Ishikawa (cell line): ENCODE measurements at regions not wholly inside any gene's neighbourhood (a gene's known extent, or its start where the extent isn't known, plus 50 kb on each side); places are given as distances from the start of the nearest gene placed in this dataset.
A peak's percentile ranks its signal among the peaks of the same experiment; 100 is the strongest.

ENCODE experiments used
- CEBPB ChIP-seq: IDR thresholded peaks from 2 replicates; pipeline ENCODE4 v1.6.1; 2012
- CREB1 ChIP-seq: IDR thresholded peaks from 2 replicates; pipeline ENCODE4 v1.6.1; 2012; ENCODE audit warnings: low read depth
- EGR1 ChIP-seq: IDR thresholded peaks from 2 replicates; pipeline ENCODE4 v1.6.1; 2012
- EP300 ChIP-seq: IDR thresholded peaks from 2 replicates; pipeline ENCODE4 v1.6.1; 2012; ENCODE audit warnings: borderline replicate concordance
- FOXM1 ChIP-seq: IDR thresholded peaks from 2 replicates; pipeline ENCODE4 v1.6.1; 2012; ENCODE audit warnings: low read depth, borderline replicate concordance
- NFIC ChIP-seq: IDR thresholded peaks from 2 replicates; pipeline ENCODE4 v1.6.1; 2012
- RAD21 ChIP-seq: IDR thresholded peaks from 2 replicates; pipeline ENCODE4 v1.6.1; 2012; ENCODE audit warnings: low read depth
- TAF1 ChIP-seq: IDR thresholded peaks from 2 replicates; pipeline ENCODE4 v1.6.1; 2012; ENCODE audit warnings: low read depth, mild to moderate bottlenecking
- TCF12 ChIP-seq: IDR thresholded peaks from 2 replicates; pipeline ENCODE4 v1.6.1; 2012; ENCODE audit warnings: low read depth
- TEAD4 ChIP-seq: IDR thresholded peaks from 2 replicates; pipeline ENCODE4 v1.6.1; 2012
- YY1 ChIP-seq: IDR thresholded peaks from 2 replicates; pipeline ENCODE4 v1.6.1; 2012; ENCODE audit warnings: low read depth
- ZBTB7A ChIP-seq: IDR thresholded peaks from 2 replicates; pipeline ENCODE4 v1.6.1; 2012; ENCODE audit warnings: low read depth
- TF ChIP-seq, protein P1 (sequence below): IDR thresholded peaks from 2 replicates; pipeline ENCODE4 v1.6.1; 2012; ENCODE audit warnings: low read depth, mild to moderate bottlenecking
- TF ChIP-seq, protein P2 (sequence below): IDR thresholded peaks from 2 replicates; pipeline ENCODE4 v1.6.1; 2012
- TF ChIP-seq, protein P3 (sequence below): IDR thresholded peaks from 2 replicates; pipeline ENCODE4 v1.6.1; 2012

DNA sequence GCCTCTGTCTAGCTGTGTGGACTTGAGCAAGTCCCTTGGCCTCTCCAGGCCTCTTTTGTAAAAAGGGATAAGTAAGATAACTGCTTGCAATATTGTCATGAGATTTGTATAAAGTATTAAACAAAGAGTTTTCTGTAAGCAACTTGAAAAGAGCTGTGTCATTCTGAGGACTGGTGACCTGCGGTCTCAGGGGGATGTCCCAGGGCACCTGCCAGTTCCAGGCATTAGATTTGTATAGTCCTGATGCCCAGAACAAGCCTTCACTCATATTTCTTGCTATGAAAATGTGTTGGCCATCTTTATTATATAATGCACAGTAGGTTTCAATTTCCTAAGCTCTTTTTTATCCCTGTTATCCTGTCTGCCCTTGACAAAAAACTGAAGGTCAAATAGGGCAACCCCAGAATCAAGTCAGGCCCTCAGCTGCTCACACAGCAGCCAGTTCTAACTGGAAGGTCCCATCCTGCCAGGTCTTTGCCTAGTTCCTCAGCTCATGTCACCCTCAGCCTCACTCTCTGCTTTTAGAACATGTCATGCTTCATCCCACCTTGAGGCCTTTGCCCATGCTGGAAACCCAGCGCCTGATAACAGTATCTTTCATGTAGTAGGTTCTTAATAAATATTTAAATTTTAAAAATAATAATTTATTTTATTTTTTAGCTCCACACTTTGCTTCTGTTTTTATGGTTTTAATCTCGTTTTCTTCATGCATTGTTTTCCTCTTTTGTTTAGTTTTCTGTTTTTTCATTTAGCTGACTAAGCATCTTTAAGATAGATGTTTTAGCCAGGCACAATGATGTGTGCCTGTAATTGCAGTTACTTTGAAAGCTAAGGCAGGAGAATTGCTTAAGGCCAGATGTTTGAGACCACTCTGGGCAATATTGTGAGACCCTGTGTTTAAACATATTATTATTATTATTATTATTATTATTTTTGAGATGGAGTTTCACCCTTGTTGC, 87.5 kb upstream of the ZNF92 start:
- TF ChIP-seq, protein P1, sequence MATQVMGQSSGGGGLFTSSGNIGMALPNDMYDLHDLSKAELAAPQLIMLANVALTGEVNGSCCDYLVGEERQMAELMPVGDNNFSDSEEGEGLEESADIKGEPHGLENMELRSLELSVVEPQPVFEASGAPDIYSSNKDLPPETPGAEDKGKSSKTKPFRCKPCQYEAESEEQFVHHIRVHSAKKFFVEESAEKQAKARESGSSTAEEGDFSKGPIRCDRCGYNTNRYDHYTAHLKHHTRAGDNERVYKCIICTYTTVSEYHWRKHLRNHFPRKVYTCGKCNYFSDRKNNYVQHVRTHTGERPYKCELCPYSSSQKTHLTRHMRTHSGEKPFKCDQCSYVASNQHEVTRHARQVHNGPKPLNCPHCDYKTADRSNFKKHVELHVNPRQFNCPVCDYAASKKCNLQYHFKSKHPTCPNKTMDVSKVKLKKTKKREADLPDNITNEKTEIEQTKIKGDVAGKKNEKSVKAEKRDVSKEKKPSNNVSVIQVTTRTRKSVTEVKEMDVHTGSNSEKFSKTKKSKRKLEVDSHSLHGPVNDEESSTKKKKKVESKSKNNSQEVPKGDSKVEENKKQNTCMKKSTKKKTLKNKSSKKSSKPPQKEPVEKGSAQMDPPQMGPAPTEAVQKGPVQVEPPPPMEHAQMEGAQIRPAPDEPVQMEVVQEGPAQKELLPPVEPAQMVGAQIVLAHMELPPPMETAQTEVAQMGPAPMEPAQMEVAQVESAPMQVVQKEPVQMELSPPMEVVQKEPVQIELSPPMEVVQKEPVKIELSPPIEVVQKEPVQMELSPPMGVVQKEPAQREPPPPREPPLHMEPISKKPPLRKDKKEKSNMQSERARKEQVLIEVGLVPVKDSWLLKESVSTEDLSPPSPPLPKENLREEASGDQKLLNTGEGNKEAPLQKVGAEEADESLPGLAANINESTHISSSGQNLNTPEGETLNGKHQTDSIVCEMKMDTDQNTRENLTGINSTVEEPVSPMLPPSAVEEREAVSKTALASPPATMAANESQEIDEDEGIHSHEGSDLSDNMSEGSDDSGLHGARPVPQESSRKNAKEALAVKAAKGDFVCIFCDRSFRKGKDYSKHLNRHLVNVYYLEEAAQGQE: no peak
- TF ChIP-seq, protein P2, sequence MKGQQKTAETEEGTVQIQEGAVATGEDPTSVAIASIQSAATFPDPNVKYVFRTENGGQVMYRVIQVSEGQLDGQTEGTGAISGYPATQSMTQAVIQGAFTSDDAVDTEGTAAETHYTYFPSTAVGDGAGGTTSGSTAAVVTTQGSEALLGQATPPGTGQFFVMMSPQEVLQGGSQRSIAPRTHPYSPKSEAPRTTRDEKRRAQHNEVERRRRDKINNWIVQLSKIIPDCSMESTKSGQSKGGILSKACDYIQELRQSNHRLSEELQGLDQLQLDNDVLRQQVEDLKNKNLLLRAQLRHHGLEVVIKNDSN: no peak
- TF ChIP-seq EP300 (no peak), FOXM1 (no peak)

DNA sequence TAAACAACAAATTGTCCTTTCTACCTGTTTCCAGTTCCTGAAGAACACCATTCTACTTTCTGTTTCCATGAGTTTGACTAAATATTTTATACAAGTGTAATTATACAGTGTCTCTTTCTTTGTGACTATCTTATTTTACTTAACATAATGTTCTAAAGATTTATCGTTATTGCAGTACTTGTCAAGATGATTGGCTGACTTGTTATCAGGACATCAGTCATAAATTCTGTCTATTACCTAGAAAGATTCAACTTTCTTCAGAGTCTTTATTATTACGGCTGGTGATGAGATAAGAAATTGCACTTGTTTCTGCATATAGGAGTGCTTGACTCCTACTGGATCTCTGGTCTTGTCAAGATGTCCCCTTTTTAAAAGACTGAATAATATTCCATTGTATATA, 93.9 kb upstream of the ZNF92 start:
- TF ChIP-seq TAF1 (no peak), FOXM1 (no peak), TEAD4 (no peak), EGR1 (no peak), EP300 (no peak), ZBTB7A (no peak), CREB1 (no peak), CEBPB (no peak), NFIC (no peak), TCF12 (no peak), RAD21 (no peak), YY1 (no peak)
- TF ChIP-seq, protein P3, sequence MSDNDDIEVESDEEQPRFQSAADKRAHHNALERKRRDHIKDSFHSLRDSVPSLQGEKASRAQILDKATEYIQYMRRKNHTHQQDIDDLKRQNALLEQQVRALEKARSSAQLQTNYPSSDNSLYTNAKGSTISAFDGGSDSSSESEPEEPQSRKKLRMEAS: no peak
- TF ChIP-seq, protein P2: no peak
- TF ChIP-seq, protein P1: no peak

DNA sequence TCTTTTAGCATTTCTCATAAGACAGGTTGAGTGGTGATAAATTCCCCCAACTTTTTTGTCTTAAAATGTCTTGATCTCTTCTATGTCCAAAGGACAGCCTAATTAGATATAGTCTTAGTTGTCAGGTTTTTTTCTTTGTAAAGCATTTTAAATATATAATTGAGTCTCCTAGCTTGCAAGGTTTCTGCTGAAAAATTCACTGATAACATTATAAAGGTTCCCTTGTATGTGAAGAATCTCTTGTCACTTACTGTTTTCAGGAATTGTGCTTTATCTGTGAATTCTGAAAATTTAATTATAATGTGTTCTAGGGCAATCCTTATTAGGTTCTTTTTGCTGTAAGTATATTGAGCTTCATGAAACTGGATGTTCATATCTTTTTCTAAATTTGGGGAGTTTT, 96.8 kb upstream of the ZNF92 start:
- TF ChIP-seq CEBPB: no peak
- TF ChIP-seq EGR1: no peak
- no peak for TF ChIP-seq FOXM1
- TF ChIP-seq TCF12: no peak
- TF ChIP-seq RAD21: no peak

DNA sequence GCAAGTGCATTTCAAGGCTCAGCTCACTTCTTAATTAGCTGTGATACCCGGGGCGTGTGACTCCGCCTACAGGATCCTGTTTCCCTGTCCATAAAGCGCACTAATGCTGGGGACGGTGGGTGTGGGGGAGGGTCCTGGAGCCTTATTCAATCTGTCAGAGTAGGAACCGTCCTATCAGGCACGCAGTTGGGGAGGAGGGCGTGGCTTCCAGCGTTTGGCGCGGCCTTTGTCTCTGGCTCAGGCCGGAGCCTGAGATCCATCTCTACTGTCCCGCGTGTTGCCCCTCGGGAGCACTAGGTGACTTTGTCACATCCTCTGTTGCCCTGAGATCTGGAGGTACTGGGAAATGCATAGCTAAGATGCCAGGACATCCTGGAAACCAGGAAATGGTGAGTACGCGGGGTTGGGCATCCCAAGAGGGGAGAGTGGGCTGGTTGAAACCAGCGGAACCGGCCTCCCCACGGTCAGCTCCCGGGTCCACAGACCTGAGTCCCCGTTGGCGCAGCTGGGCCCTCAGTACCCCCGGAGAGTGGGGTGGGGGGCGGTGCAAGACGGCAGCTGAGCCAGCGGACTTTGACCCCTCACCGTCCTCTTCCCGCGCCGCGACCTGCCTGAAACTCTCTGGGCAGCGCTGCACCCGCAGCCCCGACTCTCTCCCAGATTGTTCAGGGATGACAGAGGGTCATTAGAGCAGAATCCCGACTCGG, 104.4 kb upstream of the ZNF92 start:
- TF ChIP-seq NFIC: no peak
- TF ChIP-seq ZBTB7A: peak; percentile 54; the same call in 1 of the 2 replicates
- TF ChIP-seq TAF1: no peak
- TF ChIP-seq, protein P3: peak; percentile 57

DNA sequence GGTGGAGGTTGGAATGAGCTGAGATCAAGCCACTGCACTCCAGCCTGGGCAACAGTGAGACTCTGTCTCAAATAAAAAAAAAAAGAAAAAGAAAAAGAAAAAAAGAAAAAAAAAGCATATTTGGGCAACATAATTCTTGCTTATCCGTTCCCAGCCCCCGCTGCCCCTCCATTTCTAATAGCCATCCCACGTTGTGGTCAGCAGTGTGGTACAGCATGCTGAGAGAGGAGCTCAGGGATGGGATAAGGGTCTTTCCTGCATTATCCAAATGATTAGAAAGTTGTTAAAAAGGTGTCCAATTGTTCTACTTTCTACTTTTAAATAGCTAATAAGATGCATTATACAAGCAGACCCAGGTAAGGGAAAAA, 104.9 kb upstream of the ZNF92 start:
- TF ChIP-seq, protein P1: no peak
- TF ChIP-seq FOXM1 (no peak), CEBPB (no peak), EP300 (no peak), TEAD4 (no peak), CREB1 (no peak), TAF1 (no peak), EGR1 (no peak), TCF12 (no peak)
